ENCODE measurements at regions not wholly inside any gene's neighbourhood (a gene's known extent, or its start where the extent isn't known, plus 50 kb on each side); places are given as distances from the start of the nearest gene placed in this dataset.

GRCh38 chr11:127521413-127521812 is 520.8 kb upstream of the KIRREL3 start:
- DNase-seq (ENCODE audit: low spot score in 2 of 2): no peak
- ATAC-seq: no peak
- Mint-ChIP-seq H3K36me3 (no peaks in the 10 kb centered on the region), H3K4me1 (no peaks in the 10 kb centered on the region), H3K27ac (no peak overlapping the region), H3K9me3 (peaks cover 3% of the 10 kb centered on the region), H3K4me3 (no peak overlapping the region)

- ATAC-seq: no peak
- no peak overlapping the region for H3K4me3 Mint-ChIP-seq
- H3K27ac Mint-ChIP-seq: no peak overlapping the region
- no peaks in the 10 kb centered on the region for H3K36me3 Mint-ChIP-seq
- no peak for DNase-seq (ENCODE audit: low spot score in 2 of 2)
- no peaks in the 10 kb centered on the region for H3K4me1 Mint-ChIP-seq
- peaks cover 3% of the 10 kb centered on the region for H3K9me3 Mint-ChIP-seq
Observed at GRCh38 chr11:127507851-127508250, 507.3 kb upstream of the KIRREL3 start.

- no peak for DNase-seq (ENCODE audit: low spot score in 2 of 2)
- ATAC-seq: no peak
Observed at GRCh38 chr11:127506647-127507046, 506.1 kb upstream of the KIRREL3 start.

GRCh38 chr11:127506126-127506525 is 505.6 kb upstream of the KIRREL3 start:
- Mint-ChIP-seq H3K27ac (no peak overlapping the region), H3K9me3 (peaks cover 3% of the 10 kb centered on the region), H3K4me3 (no peak overlapping the region), H3K4me1 (no peaks in the 10 kb centered on the region), H3K36me3 (no peaks in the 10 kb centered on the region)
- ATAC-seq (no peak), DNase-seq (ENCODE audit: low spot score in 2 of 2) (no peak)

More at GRCh38 chr11:127506647-127507046, 506.1 kb upstream of the KIRREL3 start:
- no peak overlapping the region for H3K27ac Mint-ChIP-seq
- H3K36me3 Mint-ChIP-seq: no peaks in the 10 kb centered on the region
- peaks cover 3% of the 10 kb centered on the region for H3K9me3 Mint-ChIP-seq
- H3K4me1 Mint-ChIP-seq: no peaks in the 10 kb centered on the region
- no peak overlapping the region for H3K4me3 Mint-ChIP-seq

- H3K36me3 Mint-ChIP-seq: no peaks in the 10 kb centered on the region
- H3K4me1 Mint-ChIP-seq: no peaks in the 10 kb centered on the region
- ATAC-seq (no peak), DNase-seq (ENCODE audit: low spot score in 2 of 2) (no peak)
- H3K9me3 Mint-ChIP-seq: peaks cover 6% of the 10 kb centered on the region
- H3K4me3 Mint-ChIP-seq: no peak overlapping the region
- H3K27ac Mint-ChIP-seq: no peak overlapping the region
Observed at GRCh38 chr11:127496165-127496564, 495.6 kb upstream of the KIRREL3 start.

- H3K4me3 Mint-ChIP-seq: no peak overlapping the region
- no peaks in the 10 kb centered on the region for H3K36me3 Mint-ChIP-seq
- H3K4me1 Mint-ChIP-seq: no peaks in the 10 kb centered on the region
- ATAC-seq (no peak), DNase-seq (ENCODE audit: low spot score in 2 of 2) (no peak)
- H3K27ac Mint-ChIP-seq: no peak overlapping the region
- peaks cover 6% of the 10 kb centered on the region for H3K9me3 Mint-ChIP-seq
Observed at GRCh38 chr11:127493330-127494022, 492.9 kb upstream of the KIRREL3 start.

- Mint-ChIP-seq H3K36me3 (no peaks in the 10 kb centered on the region), H3K4me3 (no peak overlapping the region), H3K27ac (no peak overlapping the region), H3K4me1 (no peaks in the 10 kb centered on the region), H3K9me3 (peaks cover 7% of the 10 kb centered on the region)
- no peak for ATAC-seq
- no peak for DNase-seq (ENCODE audit: low spot score in 2 of 2)
Observed at GRCh38 chr11:127492029-127492428, 491.5 kb upstream of the KIRREL3 start.

GRCh38 chr11:127491589-127491988 is 491.0 kb upstream of the KIRREL3 start:
- H3K4me1 Mint-ChIP-seq: no peaks in the 10 kb centered on the region
- DNase-seq (ENCODE audit: low spot score in 2 of 2) (no peak), ATAC-seq (no peak)
- no peaks in the 10 kb centered on the region for H3K36me3 Mint-ChIP-seq
- H3K4me3 Mint-ChIP-seq: no peak overlapping the region
- H3K9me3 Mint-ChIP-seq: peaks cover 7% of the 10 kb centered on the region
- no peak overlapping the region for H3K27ac Mint-ChIP-seq

- DNase-seq (ENCODE audit: low spot score in 2 of 2) (no peak), ATAC-seq (no peak)
- Mint-ChIP-seq H3K4me1 (no peaks in the 10 kb centered on the region), H3K9me3 (peaks cover 7% of the 10 kb centered on the region), H3K4me3 (no peak overlapping the region), H3K36me3 (no peaks in the 10 kb centered on the region), H3K27ac (no peak overlapping the region)
Observed at GRCh38 chr11:127490896-127491295, 490.3 kb upstream of the KIRREL3 start.

- no peak overlapping the region for H3K4me3 Mint-ChIP-seq
- no peaks in the 10 kb centered on the region for H3K4me1 Mint-ChIP-seq
- no peak overlapping the region for H3K27ac Mint-ChIP-seq
- H3K36me3 Mint-ChIP-seq: no peaks in the 10 kb centered on the region
- ATAC-seq (no peak), DNase-seq (ENCODE audit: low spot score in 2 of 2) (no peak)
- H3K9me3 Mint-ChIP-seq: peaks cover 7% of the 10 kb centered on the region
Observed at GRCh38 chr11:127485541-127485940, 485.0 kb upstream of the KIRREL3 start.

GRCh38 chr11:127481391-127481790 is 480.8 kb upstream of the KIRREL3 start:
- peaks cover 4% of the 10 kb centered on the region for H3K9me3 Mint-ChIP-seq
- no peak overlapping the region for H3K4me3 Mint-ChIP-seq
- ATAC-seq (no peak), DNase-seq (ENCODE audit: low spot score in 2 of 2) (no peak)
- no peak overlapping the region for H3K27ac Mint-ChIP-seq
- no peaks in the 10 kb centered on the region for H3K4me1 Mint-ChIP-seq
- no peaks in the 10 kb centered on the region for H3K36me3 Mint-ChIP-seq

- Mint-ChIP-seq H3K36me3 (no peaks in the 10 kb centered on the region), H3K27ac (no peak overlapping the region), H3K4me3 (no peak overlapping the region), H3K4me1 (no peaks in the 10 kb centered on the region), H3K9me3 (no peaks in the 10 kb centered on the region)
- DNase-seq (ENCODE audit: low spot score in 2 of 2) (no peak), ATAC-seq (no peak)
Observed at GRCh38 chr11:127478826-127479225, 478.3 kb upstream of the KIRREL3 start.

GRCh38 chr11:127474766-127475165 is 474.2 kb upstream of the KIRREL3 start:
- ATAC-seq (no peak), DNase-seq (ENCODE audit: low spot score in 2 of 2) (no peak)
- H3K36me3 Mint-ChIP-seq: no peaks in the 10 kb centered on the region
- H3K27ac Mint-ChIP-seq: no peak overlapping the region
- no peaks in the 10 kb centered on the region for H3K9me3 Mint-ChIP-seq
- H3K4me1 Mint-ChIP-seq: no peaks in the 10 kb centered on the region
- H3K4me3 Mint-ChIP-seq: no peak overlapping the region

GRCh38 chr11:127472505-127472904 is 471.9 kb upstream of the KIRREL3 start:
- no peak overlapping the region for H3K4me3 Mint-ChIP-seq
- H3K36me3 Mint-ChIP-seq: no peaks in the 10 kb centered on the region
- no peak for DNase-seq (ENCODE audit: low spot score in 2 of 2)
- H3K9me3 Mint-ChIP-seq: no peaks in the 10 kb centered on the region
- no peak for ATAC-seq
- H3K4me1 Mint-ChIP-seq: no peaks in the 10 kb centered on the region
- H3K27ac Mint-ChIP-seq: no peak overlapping the region

- Mint-ChIP-seq H3K9me3 (no peaks in the 10 kb centered on the region), H3K4me1 (no peaks in the 10 kb centered on the region), H3K36me3 (no peaks in the 10 kb centered on the region), H3K4me3 (no peak overlapping the region), H3K27ac (no peak overlapping the region)
- DNase-seq (ENCODE audit: low spot score in 2 of 2) (no peak), ATAC-seq (no peak)
Observed at GRCh38 chr11:127471662-127472061, 471.1 kb upstream of the KIRREL3 start.

GRCh38 chr11:127470306-127470884 is 469.8 kb upstream of the KIRREL3 start:
- no peaks in the 10 kb centered on the region for H3K9me3 Mint-ChIP-seq
- no peak overlapping the region for H3K27ac Mint-ChIP-seq
- no peaks in the 10 kb centered on the region for H3K4me1 Mint-ChIP-seq
- H3K36me3 Mint-ChIP-seq: no peaks in the 10 kb centered on the region
- no peak for DNase-seq (ENCODE audit: low spot score in 2 of 2)
- no peak overlapping the region for H3K4me3 Mint-ChIP-seq
- no peak for ATAC-seq
